ENCODE measurements at regions not wholly inside any gene's neighbourhood (a gene's known extent, or its start where the extent isn't known, plus 50 kb on each side); places are given as distances from the start of the nearest gene placed in this dataset.

DNA sequence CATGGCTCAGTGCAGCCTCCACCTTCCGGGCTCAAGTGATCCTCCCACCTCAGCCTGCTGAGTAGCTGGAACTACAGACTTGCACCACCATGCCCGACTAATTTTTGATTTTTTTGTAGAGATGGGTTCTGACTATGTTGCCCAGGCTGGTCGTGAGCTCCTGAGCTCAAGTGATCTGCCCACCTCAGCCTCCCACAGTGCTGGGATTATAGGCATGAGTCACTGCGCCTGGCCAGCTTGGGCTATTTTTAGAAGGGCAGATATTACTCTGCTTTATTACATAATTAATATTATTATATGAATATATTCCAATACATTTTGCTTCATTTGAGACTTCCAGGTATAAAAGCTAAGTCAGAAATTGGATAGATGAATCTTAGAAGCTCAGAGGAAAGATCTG, 143.7 kb upstream of the ANK2 start:
- Histone ChIP-seq H3K4me1 (ENCODE audit: control insufficient read depth, insufficient read depth, low read length) (peaks cover 21% of the 10 kb centered on the region), H3K36me3 (ENCODE audit: control insufficient read depth, insufficient read depth, low read length) (no peaks in the 10 kb centered on the region), H3K9ac (ENCODE audit: low read length) (no peak overlapping the region), H3K4me3 (ENCODE audit: low read length) (no peak overlapping the region), H3K27me3 (ENCODE audit: control insufficient read depth, insufficient read depth, low read length) (no peaks in the 10 kb centered on the region), H3K27ac (ENCODE audit: low read depth, low read length) (no peak overlapping the region)

- Histone ChIP-seq H3K27me3 (ENCODE audit: control insufficient read depth, insufficient read depth, low read length) (no peaks in the 10 kb centered on the region), H3K27ac (ENCODE audit: low read depth, low read length) (no peak overlapping the region), H3K4me1 (ENCODE audit: control insufficient read depth, insufficient read depth, low read length) (peaks cover 6% of the 10 kb centered on the region), H3K4me3 (ENCODE audit: low read length) (no peak overlapping the region), H3K9ac (ENCODE audit: low read length) (no peak overlapping the region), H3K36me3 (ENCODE audit: control insufficient read depth, insufficient read depth, low read length) (no peaks in the 10 kb centered on the region)
Observed at GRCh38 chr4:112908511-112908910, 140.9 kb upstream of the ANK2 start.

DNA sequence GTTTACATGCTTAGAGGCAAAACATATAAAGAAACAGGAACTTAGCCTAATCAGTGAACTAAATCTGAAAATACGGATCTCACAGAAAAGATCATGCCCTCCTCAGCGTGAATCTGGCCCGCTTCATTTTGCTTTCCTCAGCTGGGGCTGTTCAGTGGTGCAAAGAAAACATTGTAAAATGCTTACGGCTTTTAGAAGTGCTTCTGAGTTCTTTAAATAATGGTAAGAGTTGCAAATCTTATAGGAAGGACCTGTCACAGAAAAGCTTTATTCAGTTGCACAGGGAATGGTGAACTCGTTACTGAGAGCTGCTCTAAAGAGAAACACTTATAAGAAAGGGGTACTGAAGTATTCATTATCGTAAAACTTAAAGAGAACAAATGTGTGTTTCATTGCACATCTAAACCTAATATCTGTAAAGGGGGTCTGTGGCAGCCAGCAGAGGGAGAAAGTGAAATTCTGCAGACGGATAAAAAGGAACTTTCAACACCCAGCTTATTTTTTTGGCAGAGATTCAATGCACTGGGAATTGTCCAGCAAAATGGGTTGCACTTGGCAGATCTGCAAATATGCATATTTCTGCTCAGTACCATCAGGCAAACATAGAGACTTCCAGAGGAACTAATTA, 139.2 kb upstream of the ANK2 start:
- Histone ChIP-seq H3K27ac (ENCODE audit: low read depth, low read length) (peak overlapping the region; percentile 68), H3K27me3 (ENCODE audit: control insufficient read depth, insufficient read depth, low read length) (no peaks in the 10 kb centered on the region), H3K4me1 (ENCODE audit: control insufficient read depth, insufficient read depth, low read length) (peaks cover 2% of the 10 kb centered on the region), H3K4me3 (ENCODE audit: low read length) (peak overlapping the region; percentile 50), H3K9ac (ENCODE audit: low read length) (no peak overlapping the region), H3K36me3 (ENCODE audit: control insufficient read depth, insufficient read depth, low read length) (no peaks in the 10 kb centered on the region)

DNA sequence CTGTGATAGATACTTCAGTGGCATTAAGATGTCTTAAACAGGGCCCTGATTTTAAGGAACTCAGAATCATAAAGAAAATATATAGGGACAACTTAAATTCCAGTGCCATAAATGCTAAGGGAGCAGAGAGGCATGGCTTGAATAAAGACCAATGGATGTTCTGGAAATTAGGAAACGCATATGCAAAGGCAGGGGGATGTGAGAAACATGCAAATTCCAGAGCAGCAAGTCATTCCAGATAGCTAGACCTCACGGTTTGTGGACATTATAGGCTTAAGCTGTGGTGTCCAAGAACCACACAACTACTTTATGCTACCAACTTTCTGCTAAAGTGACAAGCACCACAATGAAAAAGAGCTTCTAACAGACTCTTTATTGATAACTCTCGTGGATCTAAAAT, 132.6 kb upstream of the ANK2 start:
- H3K4me3 ChIP-seq (ENCODE audit: low read length) = no peak overlapping the region

GRCh38 chr4:112923516-112923915, 125.9 kb upstream of the ANK2 start:
- peaks cover 18% of the 10 kb centered on the region for H3K4me1 ChIP-seq (ENCODE audit: control insufficient read depth, insufficient read depth, low read length)
- H3K27me3 ChIP-seq (ENCODE audit: control insufficient read depth, insufficient read depth, low read length) = no peaks in the 10 kb centered on the region
- no peak overlapping the region for H3K27ac ChIP-seq (ENCODE audit: low read depth, low read length)

More for the DNA sequence above, 132.6 kb upstream of the ANK2 start:
- Histone ChIP-seq H3K27me3 (ENCODE audit: control insufficient read depth, insufficient read depth, low read length) (no peaks in the 10 kb centered on the region), H3K4me1 (ENCODE audit: control insufficient read depth, insufficient read depth, low read length) (no peaks in the 10 kb centered on the region), H3K27ac (ENCODE audit: low read depth, low read length) (no peak overlapping the region), H3K36me3 (ENCODE audit: control insufficient read depth, insufficient read depth, low read length) (no peaks in the 10 kb centered on the region), H3K9ac (ENCODE audit: low read length) (no peak overlapping the region)

GRCh38 chr4:112926819-112927218, 122.6 kb upstream of the ANK2 start:
- Histone ChIP-seq H3K27ac (ENCODE audit: low read depth, low read length) (peak overlapping the region; percentile 70), H3K9ac (ENCODE audit: low read length) (no peak overlapping the region), H3K4me3 (ENCODE audit: low read length) (no peak overlapping the region), H3K4me1 (ENCODE audit: control insufficient read depth, insufficient read depth, low read length) (peaks cover 25% of the 10 kb centered on the region), H3K27me3 (ENCODE audit: control insufficient read depth, insufficient read depth, low read length) (no peaks in the 10 kb centered on the region), H3K36me3 (ENCODE audit: control insufficient read depth, insufficient read depth, low read length) (no peaks in the 10 kb centered on the region)

More at GRCh38 chr4:112923516-112923915, 125.9 kb upstream of the ANK2 start:
- no peaks in the 10 kb centered on the region for H3K36me3 ChIP-seq (ENCODE audit: control insufficient read depth, insufficient read depth, low read length)
- no peak overlapping the region for H3K9ac ChIP-seq (ENCODE audit: low read length)
- H3K4me3 ChIP-seq (ENCODE audit: low read length) = no peak overlapping the region

- H3K9ac ChIP-seq (ENCODE audit: low read length) = no peak overlapping the region
- H3K4me1 ChIP-seq (ENCODE audit: control insufficient read depth, insufficient read depth, low read length) = peaks cover 25% of the 10 kb centered on the region
- H3K27ac ChIP-seq (ENCODE audit: low read depth, low read length) = peak overlapping the region; percentile 70
- H3K27me3 ChIP-seq (ENCODE audit: control insufficient read depth, insufficient read depth, low read length) = no peaks in the 10 kb centered on the region
- no peak overlapping the region for H3K4me3 ChIP-seq (ENCODE audit: low read length)
- no peaks in the 10 kb centered on the region for H3K36me3 ChIP-seq (ENCODE audit: control insufficient read depth, insufficient read depth, low read length)
Observed at GRCh38 chr4:112927544-112927943, 121.9 kb upstream of the ANK2 start.

DNA sequence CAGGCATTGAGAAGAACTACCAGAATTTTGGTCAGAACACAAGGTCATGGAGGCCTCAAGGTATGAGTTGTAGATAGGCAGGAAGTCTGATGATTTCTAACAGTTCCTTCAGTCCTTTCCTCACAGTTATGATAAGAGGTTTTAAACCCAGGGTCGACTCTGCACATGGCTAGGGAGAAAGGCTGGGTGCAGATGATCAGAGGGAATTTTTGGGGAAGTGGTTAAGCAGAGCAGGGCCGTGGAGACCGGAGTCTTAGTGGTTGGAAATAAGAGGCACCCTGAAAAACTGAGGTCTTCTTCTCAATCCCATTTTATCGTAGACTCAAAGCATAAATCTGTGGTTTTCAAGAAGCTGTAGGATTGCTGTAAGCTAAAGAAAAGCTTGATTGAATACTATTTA, 118.5 kb upstream of the ANK2 start:
- peaks cover 20% of the 10 kb centered on the region for H3K4me1 ChIP-seq (ENCODE audit: control insufficient read depth, insufficient read depth, low read length)
- no peak overlapping the region for H3K4me3 ChIP-seq (ENCODE audit: low read length)

DNA sequence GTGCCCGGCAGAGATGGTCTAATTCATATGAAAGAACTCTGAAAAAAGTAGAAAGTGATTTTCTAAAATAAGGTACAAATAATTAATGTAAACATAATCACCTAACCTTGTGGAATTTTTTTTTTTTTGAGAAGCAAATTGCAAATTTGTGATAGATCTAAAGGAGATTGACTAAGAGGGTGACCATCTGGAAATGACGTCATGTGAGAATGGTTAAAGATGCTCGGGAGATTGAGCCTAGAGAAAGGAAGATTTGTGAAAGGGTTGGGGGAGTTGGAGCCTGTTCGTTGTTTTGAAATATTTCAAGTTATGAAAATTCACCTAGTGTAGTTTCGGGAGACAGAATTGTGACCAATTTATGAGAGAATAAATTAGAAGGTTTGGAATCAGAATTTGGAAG, 115.7 kb upstream of the ANK2 start:
- no peak overlapping the region for H3K27ac ChIP-seq (ENCODE audit: low read depth, low read length)
- H3K27me3 ChIP-seq (ENCODE audit: control insufficient read depth, insufficient read depth, low read length) = no peaks in the 10 kb centered on the region
- H3K36me3 ChIP-seq (ENCODE audit: control insufficient read depth, insufficient read depth, low read length) = no peaks in the 10 kb centered on the region
- peaks cover 9% of the 10 kb centered on the region for H3K4me1 ChIP-seq (ENCODE audit: control insufficient read depth, insufficient read depth, low read length)
- H3K4me3 ChIP-seq (ENCODE audit: low read length) = no peak overlapping the region
- H3K9ac ChIP-seq (ENCODE audit: low read length) = no peak overlapping the region

More for the DNA sequence above, 118.5 kb upstream of the ANK2 start:
- Histone ChIP-seq H3K27ac (ENCODE audit: low read depth, low read length) (no peak overlapping the region), H3K27me3 (ENCODE audit: control insufficient read depth, insufficient read depth, low read length) (no peaks in the 10 kb centered on the region), H3K36me3 (ENCODE audit: control insufficient read depth, insufficient read depth, low read length) (no peaks in the 10 kb centered on the region), H3K9ac (ENCODE audit: low read length) (no peak overlapping the region)

DNA sequence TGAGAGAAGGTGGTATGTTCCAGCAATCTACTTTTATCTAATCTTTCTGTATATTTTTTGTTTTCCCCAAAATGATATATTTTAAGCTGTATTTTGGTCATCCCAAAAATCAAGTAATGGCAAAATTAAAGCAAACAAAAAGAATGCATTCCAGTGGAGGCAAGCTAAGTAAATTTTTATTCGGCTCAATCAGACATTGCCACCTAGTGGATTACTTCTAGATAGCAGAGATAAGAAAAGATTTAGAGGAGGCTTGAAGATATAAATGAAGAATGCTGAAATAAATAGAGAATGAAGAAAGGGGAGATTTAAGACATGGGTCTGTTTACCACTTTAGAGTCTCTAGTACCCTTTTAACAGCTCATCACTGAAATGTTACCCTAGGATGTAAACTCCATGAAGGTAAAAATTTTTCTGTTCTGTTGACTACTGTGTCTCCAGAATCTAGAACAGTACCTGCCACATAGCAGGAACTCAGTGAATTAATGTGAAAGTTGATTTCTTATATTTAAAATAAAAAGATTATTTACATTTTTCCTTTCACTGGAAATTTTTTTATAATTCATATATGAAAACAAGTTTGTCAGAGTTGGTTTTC, 110.9 kb upstream of the ANK2 start:
- no peak overlapping the region for H3K9ac ChIP-seq (ENCODE audit: low read length)
- H3K4me3 ChIP-seq (ENCODE audit: low read length) = no peak overlapping the region
- no peak overlapping the region for H3K27ac ChIP-seq (ENCODE audit: low read depth, low read length)
- peaks cover 2% of the 10 kb centered on the region for H3K4me1 ChIP-seq (ENCODE audit: control insufficient read depth, insufficient read depth, low read length)
- no peaks in the 10 kb centered on the region for H3K27me3 ChIP-seq (ENCODE audit: control insufficient read depth, insufficient read depth, low read length)
- H3K36me3 ChIP-seq (ENCODE audit: control insufficient read depth, insufficient read depth, low read length) = no peaks in the 10 kb centered on the region

DNA sequence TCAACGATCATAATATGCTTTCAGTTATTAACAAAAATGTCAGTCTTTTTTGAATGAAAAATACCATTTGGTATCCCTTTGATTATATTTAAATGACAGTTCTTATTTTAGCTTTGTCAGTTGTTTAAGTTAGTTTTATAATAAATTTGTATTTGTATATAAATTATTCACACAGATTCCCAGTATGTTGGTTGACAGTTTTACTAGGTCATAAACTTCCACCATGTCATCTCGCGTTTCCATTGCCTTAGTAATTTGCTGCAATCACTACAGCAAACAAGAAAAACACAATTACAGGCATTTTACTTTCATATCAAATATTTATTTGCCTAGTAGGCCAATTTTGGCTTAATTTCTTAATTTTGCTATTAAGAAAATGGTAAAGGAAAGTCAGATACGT, 109.6 kb upstream of the ANK2 start:
- Histone ChIP-seq H3K27me3 (ENCODE audit: control insufficient read depth, insufficient read depth, low read length) (no peaks in the 10 kb centered on the region), H3K27ac (ENCODE audit: low read depth, low read length) (no peak overlapping the region), H3K36me3 (ENCODE audit: control insufficient read depth, insufficient read depth, low read length) (no peaks in the 10 kb centered on the region), H3K4me3 (ENCODE audit: low read length) (no peak overlapping the region), H3K9ac (ENCODE audit: low read length) (no peak overlapping the region), H3K4me1 (ENCODE audit: control insufficient read depth, insufficient read depth, low read length) (no peaks in the 10 kb centered on the region)

- Histone ChIP-seq H3K27ac (ENCODE audit: low read depth, low read length) (no peak overlapping the region), H3K27me3 (ENCODE audit: control insufficient read depth, insufficient read depth, low read length) (no peaks in the 10 kb centered on the region), H3K4me3 (ENCODE audit: low read length) (no peak overlapping the region), H3K36me3 (ENCODE audit: control insufficient read depth, insufficient read depth, low read length) (no peaks in the 10 kb centered on the region), H3K9ac (ENCODE audit: low read length) (no peak overlapping the region), H3K4me1 (ENCODE audit: control insufficient read depth, insufficient read depth, low read length) (no peaks in the 10 kb centered on the region)
Observed at GRCh38 chr4:112940336-112940735, 109.1 kb upstream of the ANK2 start.

DNA sequence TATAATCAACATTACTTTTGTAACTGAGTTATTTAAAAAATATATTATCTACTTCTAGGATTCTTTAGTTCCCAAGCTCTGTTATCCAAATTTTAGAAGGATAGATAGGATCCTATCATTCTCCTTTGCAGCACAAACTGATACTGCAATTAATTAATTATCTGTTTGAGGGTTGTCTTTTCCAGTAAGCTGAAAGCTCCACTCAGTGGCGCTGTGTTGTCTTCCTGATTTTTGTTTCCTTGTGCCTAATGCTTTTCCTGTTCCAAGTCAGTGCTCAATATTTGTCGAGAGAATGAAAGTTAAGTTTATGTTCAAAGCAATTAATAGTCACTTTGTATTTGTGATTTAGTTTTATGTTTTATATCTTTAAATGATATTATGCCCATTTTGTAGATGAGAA, 107.4 kb upstream of the ANK2 start:
- Histone ChIP-seq H3K27ac (ENCODE audit: low read depth, low read length) (no peak overlapping the region), H3K27me3 (ENCODE audit: control insufficient read depth, insufficient read depth, low read length) (no peaks in the 10 kb centered on the region), H3K4me1 (ENCODE audit: control insufficient read depth, insufficient read depth, low read length) (no peaks in the 10 kb centered on the region), H3K36me3 (ENCODE audit: control insufficient read depth, insufficient read depth, low read length) (no peaks in the 10 kb centered on the region), H3K4me3 (ENCODE audit: low read length) (no peak overlapping the region), H3K9ac (ENCODE audit: low read length) (no peak overlapping the region)

Measured in rectal smooth muscle tissue (tissue), 1 donor.